CD4-positive, CD25-positive, alpha-beta regulatory T cell (primary cell): ENCODE measurements at regions not wholly inside any gene's neighbourhood (a gene's known extent, or its start where the extent isn't known, plus 50 kb on each side); places are given as distances from the start of the nearest gene placed in this dataset.
"Not testable (repeated sequence)": the region's sequence is repeated elsewhere in the genome, so short reads cannot be mapped to it uniquely, and the experiment has no call there.

Experiments used
- ATAC-seq, 2 donors: fragments of 150-1000 bp; cut with Tn5 transposase; one replicate each; pipeline ENCODE4 v1.10.0; 2021; ENCODE audit warnings: low read depth in 2 of 2, moderate number of reproducible peaks in 2 of 2, moderate library complexity in 1 of 2
- DNase-seq, 3 donors: peaks; one replicate each; pipeline versions ENCODE4 v3.0.0 to v3.0.0-alpha.2; 2012 to 2022; ENCODE audit warnings: mixed read lengths in 1 of 3
- H3K27ac ChIP-seq: one replicate; pipeline ENCODE4 v1.7.0; 2013; ENCODE audit warnings: mild to moderate bottlenecking, low read length; ENCODE audit not compliant: insufficient read depth, poor library complexity, severe bottlenecking
- H3K27me3 ChIP-seq: one replicate; pipeline ENCODE4 v1.7.0; 2013; ENCODE audit warnings: low read length; ENCODE audit not compliant: control insufficient read depth, insufficient read depth
- H3K36me3 ChIP-seq: one replicate; pipeline ENCODE4 v1.7.0; 2013; ENCODE audit warnings: mild to moderate bottlenecking, low read length, moderate library complexity; ENCODE audit not compliant: control insufficient read depth, insufficient read depth
- H3K4me1 ChIP-seq: 2 replicates; pipeline ENCODE4 v1.7.0; 2013; ENCODE audit warnings: mild to moderate bottlenecking, low read length; ENCODE audit not compliant: insufficient read depth, control insufficient read depth, poor library complexity, severe bottlenecking
- H3K4me3 ChIP-seq: one replicate; pipeline ENCODE4 v1.7.0; 2013; ENCODE audit warnings: low read depth, mild to moderate bottlenecking, low read length, moderate library complexity
- H3K9me3 ChIP-seq, 2 experiments: 1 replicate in 1 of 2; 2 replicates in 1 of 2; pipeline ENCODE4 v1.7.0; 2013; ENCODE audit warnings: low read length in 2 of 2, mild to moderate bottlenecking in 1 of 2, moderate library complexity in 1 of 2; ENCODE audit not compliant: control insufficient read depth in 2 of 2
- H3K27ac Mint-ChIP-seq, 3 donors: one replicate each; pipeline ENCODE4 v1.8.0; 2020 to 2022; ENCODE audit warnings: mild to moderate bottlenecking in 3 of 3, mixed read lengths in 3 of 3, moderate library complexity in 2 of 3
- H3K27me3 Mint-ChIP-seq: one replicate; pipeline ENCODE4 v1.8.0; 2022; ENCODE audit warnings: mild to moderate bottlenecking, mixed read lengths
- H3K36me3 Mint-ChIP-seq: one replicate; pipeline ENCODE4 v1.8.0; 2020; ENCODE audit warnings: mixed read lengths
- H3K4me1 Mint-ChIP-seq, 4 donors: one replicate each; pipeline ENCODE4 v1.8.0; 2020 to 2022; ENCODE audit warnings: mixed read lengths in 4 of 4, mild to moderate bottlenecking in 1 of 4
- H3K4me3 Mint-ChIP-seq, 4 donors: one replicate each; pipeline ENCODE4 v1.8.0; 2020 to 2022; ENCODE audit warnings: mild to moderate bottlenecking in 4 of 4, mixed read lengths in 4 of 4, moderate library complexity in 3 of 4
- H3K9me3 Mint-ChIP-seq, 7 donors: one replicate each; pipeline ENCODE4 v1.8.0; 2020 to 2022; ENCODE audit warnings: mixed read lengths in 7 of 7, mild to moderate bottlenecking in 3 of 7, moderate library complexity in 2 of 7

DNA sequence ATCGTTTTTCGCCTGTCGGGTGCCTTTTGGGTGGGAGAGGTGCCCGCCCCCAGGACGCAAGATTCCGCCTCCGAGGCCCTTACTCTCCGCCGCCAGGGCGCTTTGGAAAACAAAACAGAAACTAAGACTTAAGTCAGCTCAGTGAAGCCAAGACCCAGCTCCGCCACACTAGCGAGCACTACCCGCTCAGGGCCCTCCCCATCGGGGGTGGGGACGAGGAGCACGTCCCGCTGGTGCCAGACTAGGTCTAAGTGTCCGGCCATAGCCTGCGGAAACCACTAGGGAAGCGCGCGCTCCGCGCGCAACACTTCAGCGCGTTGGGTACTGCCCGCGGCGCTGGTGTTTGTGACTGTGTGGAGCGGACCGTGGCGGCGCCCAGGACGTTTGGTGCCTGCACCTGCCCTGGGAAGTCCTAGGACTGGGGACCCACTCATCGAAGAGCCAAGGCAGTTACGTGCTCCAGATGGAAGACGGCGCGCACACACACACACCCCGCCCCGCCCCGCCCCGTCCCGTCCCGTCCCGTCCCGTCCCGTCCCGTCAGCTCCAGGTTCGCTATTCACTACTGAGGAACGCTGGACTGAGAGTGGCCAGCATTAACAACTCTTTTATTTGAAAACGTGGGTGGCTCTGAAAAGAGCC lies 57.6 kb upstream of the BOLA1 start:
- not testable (repeated sequence) for H3K4me3 ChIP-seq, H3K4me3 Mint-ChIP-seq

DNA sequence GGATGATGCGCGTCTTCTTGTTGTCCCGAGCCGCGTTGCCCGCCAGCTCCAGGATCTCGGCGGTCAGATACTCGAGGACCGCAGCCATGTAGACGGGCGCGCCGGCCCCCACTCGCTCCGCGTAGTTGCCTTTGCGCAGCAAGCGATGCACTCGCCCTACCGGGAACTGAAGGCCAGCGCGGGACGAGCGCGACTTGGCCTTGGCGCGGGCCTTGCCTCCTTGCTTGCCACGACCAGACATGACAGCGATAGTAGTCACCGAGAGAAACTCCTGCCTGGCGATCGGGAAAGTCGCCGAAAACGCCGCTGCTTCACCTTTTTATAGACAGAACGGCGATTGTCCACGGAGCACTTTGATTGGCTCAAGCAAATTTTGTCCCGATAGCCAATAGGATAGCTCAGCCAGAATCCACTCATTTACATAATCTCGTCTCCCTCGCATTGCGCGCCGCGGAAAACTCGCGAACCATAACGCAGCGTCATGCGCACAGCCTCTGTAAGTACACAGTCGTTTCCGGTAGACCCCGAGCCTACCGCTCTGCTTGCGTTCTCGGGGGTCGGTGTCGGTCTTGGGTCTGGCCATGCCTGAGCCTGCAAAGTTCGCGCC lies 56.8 kb upstream of the BOLA1 start:
- not testable (repeated sequence) for H3K27ac Mint-ChIP-seq, H3K27me3 Mint-ChIP-seq, H3K9me3 ChIP-seq, H3K9me3 Mint-ChIP-seq, H3K4me3 ChIP-seq, H3K36me3 Mint-ChIP-seq, H3K27me3 ChIP-seq, H3K36me3 ChIP-seq, DNase-seq, H3K27ac ChIP-seq, H3K4me3 Mint-ChIP-seq
- ATAC-seq = peak; percentile 78
- H3K4me1 ChIP-seq = peaks cover 41% of the 10 kb centered on the region
- peaks cover 31 to 33% (median 32%) of the 10 kb centered on the region in 4 donors for H3K4me1 Mint-ChIP-seq

More for the DNA sequence above, 57.6 kb upstream of the BOLA1 start:
- peak; percentile 58 to 64 for ATAC-seq
- not testable (repeated sequence) for H3K27me3 ChIP-seq, H3K36me3 ChIP-seq, H3K9me3 ChIP-seq, H3K27ac Mint-ChIP-seq, H3K27ac ChIP-seq, DNase-seq, H3K9me3 Mint-ChIP-seq, H3K27me3 Mint-ChIP-seq, H3K36me3 Mint-ChIP-seq
- peaks cover 23 to 25% (median 24%) of the 10 kb centered on the region in 4 donors for H3K4me1 Mint-ChIP-seq
- peaks cover 32% of the 10 kb centered on the region for H3K4me1 ChIP-seq

DNA sequence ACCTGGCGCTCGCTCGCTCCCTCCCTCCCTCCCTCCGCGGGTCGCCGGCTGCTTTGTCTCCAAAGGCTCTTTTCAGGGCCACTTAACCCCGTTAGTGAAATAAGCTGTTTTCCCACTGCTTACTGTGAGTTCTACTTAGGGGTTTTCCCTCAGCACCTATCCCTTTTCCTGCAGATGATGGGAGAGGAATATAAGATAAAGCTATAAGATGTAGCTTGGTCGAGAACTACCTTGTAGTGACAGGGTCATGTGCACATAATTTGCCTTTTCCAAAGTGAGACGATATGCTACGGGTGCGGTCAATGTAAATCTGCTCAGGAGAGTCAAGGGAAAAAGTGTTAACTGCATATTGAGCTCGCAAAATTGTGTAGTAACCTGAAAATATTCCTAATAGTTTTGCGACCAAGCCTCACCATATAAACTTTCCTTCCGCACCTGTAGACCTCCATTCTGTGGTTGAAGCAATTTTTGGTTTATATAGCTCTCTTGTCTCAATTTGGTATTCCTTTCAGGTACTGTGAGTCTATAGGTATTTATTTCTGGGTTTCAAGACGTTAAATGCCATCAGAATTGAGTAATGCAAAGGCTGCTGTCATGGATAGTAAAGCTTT lies 55.8 kb upstream of the BOLA1 start:
- H3K36me3 ChIP-seq = peaks cover 5% of the 10 kb centered on the region
- Mint-ChIP-seq H3K4me3 (peak overlapping the region; percentile 91 to 97 (median 94)), H3K4me1 (peaks cover 34 to 41% (median 39%) of the 10 kb centered on the region in 4 donors), H3K27ac (peak overlapping the region; percentile 78 to 91 (median 89)), H3K36me3 (peaks cover 11% of the 10 kb centered on the region), H3K27me3 (no peaks in the 10 kb centered on the region), H3K9me3 (peaks cover 0 to 2% (median 0%) of the 10 kb centered on the region in 7 donors)
- ATAC-seq (no peak), DNase-seq (peak in 2 of 3 donors; percentile 12 to 42)
- H3K27ac ChIP-seq = peak overlapping the region; percentile 69
- H3K9me3 ChIP-seq = no peaks in the 10 kb centered on the region
- peak overlapping the region; percentile 100 for H3K4me3 ChIP-seq
- peaks cover 51% of the 10 kb centered on the region for H3K4me1 ChIP-seq
- no peaks in the 10 kb centered on the region for H3K27me3 ChIP-seq

DNA sequence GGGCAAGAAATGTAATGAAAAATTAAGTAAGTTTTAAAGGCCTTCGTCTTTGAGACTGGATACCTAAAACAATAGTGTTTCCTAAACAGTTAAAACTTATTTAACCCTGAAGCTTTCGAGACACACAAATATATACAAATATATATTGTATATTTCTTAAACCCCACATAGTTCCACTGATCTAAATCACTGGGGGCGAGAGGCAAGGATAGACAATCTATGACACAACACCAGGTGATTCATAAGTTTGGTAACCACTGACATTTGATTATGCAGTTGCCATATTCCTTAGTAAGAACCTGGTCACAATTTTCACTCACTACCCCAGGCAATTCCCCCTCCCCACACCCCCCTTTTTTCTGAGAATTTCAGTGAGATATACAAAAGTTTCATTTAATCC lies 55.3 kb upstream of the BOLA1 start:
- Histone ChIP-seq H3K4me1 (peaks cover 56% of the 10 kb centered on the region), H3K27me3 (no peaks in the 10 kb centered on the region), H3K4me3 (peak overlapping the region; percentile 100), H3K36me3 (peaks cover 5% of the 10 kb centered on the region), H3K27ac (peak overlapping the region; percentile 69), H3K9me3 (no peaks in the 10 kb centered on the region)
- Mint-ChIP-seq H3K4me1 (peaks cover 38 to 47% (median 44%) of the 10 kb centered on the region in 4 donors), H3K4me3 (peak overlapping the region; percentile 91 to 97 (median 94)), H3K27me3 (no peaks in the 10 kb centered on the region), H3K9me3 (peaks cover 0 to 2% (median 0%) of the 10 kb centered on the region in 7 donors), H3K36me3 (peaks cover 11% of the 10 kb centered on the region), H3K27ac (peak overlapping the region; percentile 78 to 91 (median 89))
- ATAC-seq = no peak
- DNase-seq = peak in 2 of 3 donors; percentile 10 to 61

DNA sequence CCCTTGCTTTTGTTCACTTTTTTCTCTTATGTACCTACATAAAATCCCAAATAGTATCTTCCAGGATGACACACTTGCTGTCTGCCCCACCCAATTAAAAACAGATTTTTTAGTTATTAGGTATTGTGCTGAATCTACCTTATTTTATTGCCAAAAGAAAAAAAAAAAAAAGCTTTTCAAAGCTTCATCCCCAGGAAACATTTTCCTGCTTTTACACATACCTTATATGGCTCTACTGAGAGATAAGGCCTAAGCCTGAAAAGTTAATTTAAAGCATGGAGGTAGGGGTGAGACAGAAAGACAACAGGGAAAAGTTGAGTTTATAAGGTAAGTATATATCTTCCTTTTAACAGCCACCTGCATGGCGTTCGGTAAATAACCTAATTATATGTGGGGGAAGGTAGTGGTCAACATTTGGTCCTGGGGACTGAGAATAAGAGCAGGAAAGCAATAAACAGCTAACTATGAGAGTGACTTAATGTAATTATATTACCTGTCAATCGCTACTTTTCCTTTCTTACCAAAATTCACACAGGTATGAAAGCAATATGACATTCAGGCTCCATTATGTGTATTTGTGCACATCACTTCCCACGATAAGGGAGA lies 54.6 kb upstream of the BOLA1 start:
- peak overlapping the region; percentile 69 for H3K27ac ChIP-seq
- H3K27me3 ChIP-seq = no peaks in the 10 kb centered on the region
- H3K4me1 Mint-ChIP-seq = peaks cover 41 to 53% (median 50%) of the 10 kb centered on the region in 4 donors
- H3K4me1 ChIP-seq = peaks cover 61% of the 10 kb centered on the region
- peaks cover 0 to 2% (median 0%) of the 10 kb centered on the region in 7 donors for H3K9me3 Mint-ChIP-seq
- H3K27me3 Mint-ChIP-seq = no peaks in the 10 kb centered on the region
- H3K9me3 ChIP-seq = no peaks in the 10 kb centered on the region
- H3K36me3 ChIP-seq = peaks cover 5% of the 10 kb centered on the region
- peak overlapping the region; percentile 3 to 82 (median 42) for H3K27ac Mint-ChIP-seq
- H3K36me3 Mint-ChIP-seq = peaks cover 11% of the 10 kb centered on the region
- peak overlapping the region; percentile 72 to 97 (median 92) for H3K4me3 Mint-ChIP-seq
- peak overlapping the region; percentile 100 for H3K4me3 ChIP-seq
- ATAC-seq (no peak), DNase-seq (peak in 1 of 3 donors; percentile 5)

DNA sequence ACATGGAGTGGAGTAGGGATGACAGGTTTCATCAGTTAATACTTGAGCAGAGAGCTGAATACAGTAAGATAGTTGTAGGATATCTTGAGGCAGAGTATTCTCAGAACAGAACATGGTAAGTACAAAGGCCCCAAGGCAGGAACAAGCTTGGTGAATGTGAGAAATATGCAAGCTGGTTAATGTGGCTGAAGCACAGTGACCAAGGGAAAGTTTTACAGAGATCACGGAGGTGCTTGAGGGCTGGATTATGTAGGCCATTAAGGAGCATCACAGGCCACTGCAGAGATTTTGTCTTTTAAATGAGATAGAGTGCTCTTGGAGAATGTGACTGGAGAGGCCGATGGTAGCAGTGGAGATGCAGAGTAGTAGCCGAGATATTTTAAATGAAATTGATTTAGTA lies 54.0 kb upstream of the BOLA1 start:
- DNase-seq = peak in 2 of 3 donors; percentile 0 to 17
- Mint-ChIP-seq H3K27me3 (no peaks in the 10 kb centered on the region), H3K4me3 (peak overlapping the region; percentile 72 to 97 (median 92)), H3K36me3 (peaks cover 11% of the 10 kb centered on the region), H3K9me3 (peaks cover 0 to 2% (median 0%) of the 10 kb centered on the region in 7 donors), H3K27ac (peak overlapping the region; percentile 35 to 82 (median 42)), H3K4me1 (peaks cover 43 to 54% (median 53%) of the 10 kb centered on the region in 4 donors)
- no peaks in the 10 kb centered on the region for H3K9me3 ChIP-seq
- peaks cover 61% of the 10 kb centered on the region for H3K4me1 ChIP-seq
- H3K36me3 ChIP-seq = peaks cover 5% of the 10 kb centered on the region
- no peak overlapping the region for H3K27ac ChIP-seq
- no peaks in the 10 kb centered on the region for H3K27me3 ChIP-seq
- no peak for ATAC-seq
- H3K4me3 ChIP-seq = peak overlapping the region; percentile 100

DNA sequence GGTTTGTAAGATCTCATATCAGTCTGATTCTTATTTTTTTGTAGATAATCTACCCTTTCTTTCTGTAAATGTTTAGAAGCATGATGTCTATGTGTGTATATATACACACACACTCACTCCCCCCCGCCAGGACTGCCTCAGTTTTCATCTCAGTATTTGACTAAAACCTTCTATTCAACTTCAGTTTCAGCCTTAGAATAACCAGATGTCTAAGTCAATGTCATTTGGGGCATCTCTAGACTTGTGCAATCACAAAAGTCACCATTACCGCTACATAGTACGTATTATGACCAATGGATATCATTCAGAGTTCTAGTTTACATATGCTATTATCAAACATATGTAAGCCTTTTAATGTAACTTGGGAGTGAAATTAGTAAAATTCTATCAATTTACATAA lies 53.3 kb upstream of the BOLA1 start:
- Histone ChIP-seq H3K27ac (peak overlapping the region; percentile 52), H3K9me3 (no peaks in the 10 kb centered on the region), H3K27me3 (no peaks in the 10 kb centered on the region), H3K4me3 (peak overlapping the region; percentile 100), H3K36me3 (peaks cover 5% of the 10 kb centered on the region), H3K4me1 (peaks cover 61% of the 10 kb centered on the region)
- H3K36me3 Mint-ChIP-seq = peaks cover 11% of the 10 kb centered on the region
- peak overlapping the region; percentile 17 to 82 (median 72) for H3K27ac Mint-ChIP-seq
- DNase-seq (peak in 1 of 3 donors; percentile 8), ATAC-seq (no peak)
- peaks cover 0 to 2% (median 0%) of the 10 kb centered on the region in 7 donors for H3K9me3 Mint-ChIP-seq
- peak overlapping the region; percentile 72 to 97 (median 92) for H3K4me3 Mint-ChIP-seq
- no peaks in the 10 kb centered on the region for H3K27me3 Mint-ChIP-seq
- H3K4me1 Mint-ChIP-seq = peaks cover 43 to 54% (median 53%) of the 10 kb centered on the region in 4 donors
